H1 (cell line): ENCODE measurements at regions not wholly inside any gene's neighbourhood (a gene's known extent, or its start where the extent isn't known, plus 50 kb on each side); places are given as distances from the start of the nearest gene placed in this dataset.

ENCODE experiments used
- BCL11A ChIP-seq, 2 experiments: IDR thresholded peaks; one replicate each; pipeline ENCODE4 v1.6.1; 2011; ENCODE audit warnings: low read depth in 2 of 2, low read length in 2 of 2, mild to moderate bottlenecking in 2 of 2
- BRCA1 ChIP-seq: IDR thresholded peaks from 2 replicates; pipeline ENCODE4 v1.6.1; 2012; ENCODE audit warnings: low read depth, low read length, improper control_type of control experiment
- CHD7 ChIP-seq: fragments of 300-600 bp; sonication (generic); IDR thresholded peaks from 2 replicates; pipeline ENCODE4 v1.7.1; 2012; ENCODE audit warnings: low read length, moderate library complexity, mild to moderate bottlenecking, inconsistent platforms; ENCODE audit not compliant: insufficient replicate concordance
- EGR1 ChIP-seq: IDR thresholded peaks from 2 replicates; pipeline ENCODE4 v1.6.1; 2011; ENCODE audit warnings: low read depth, low read length, borderline replicate concordance
- MAX ChIP-seq: IDR thresholded peaks from 2 replicates; pipeline ENCODE4 v1.6.1; 2012; ENCODE audit warnings: inconsistent platforms
- POU5F1 ChIP-seq: IDR thresholded peaks from 2 replicates; pipeline ENCODE4 v1.6.1; 2011; ENCODE audit warnings: low read depth, mild to moderate bottlenecking, low read length, moderate library complexity
- RBBP5 ChIP-seq: IDR thresholded peaks from 2 replicates; pipeline ENCODE4 v1.7.1; 2012; ENCODE audit warnings: low read depth, mild to moderate bottlenecking, inconsistent platforms, low read length, moderate library complexity, borderline replicate concordance
- RNF2 ChIP-seq: fragments of 200-900, 300-1000 bp; sonication (generic); IDR thresholded peaks from 2 replicates; pipeline ENCODE4 v1.7.1; 2016; ENCODE audit warnings: borderline replicate concordance, low read depth, mild to moderate bottlenecking, antibody characterized with exemption, low read length; ENCODE audit not compliant: poor library complexity, severe bottlenecking; ENCODE audit errors: missing control alignments
- SIN3A ChIP-seq, 2 experiments: IDR thresholded peaks in 1 of 2; conservative IDR thresholded peaks in 1 of 2; 2 replicates each; pipeline ENCODE4 v1.6.1; 2011 to 2012; ENCODE audit warnings: low read length in 2 of 2, improper control_type of control experiment in 1 of 2, low read depth in 1 of 2, mild to moderate bottlenecking in 1 of 2
- SIX5 ChIP-seq: IDR thresholded peaks from 2 replicates; pipeline ENCODE4 v1.6.1; 2011; ENCODE audit warnings: mild to moderate bottlenecking, low read depth, low read length
- SP2 ChIP-seq: IDR thresholded peaks from 2 replicates; pipeline ENCODE4 v1.6.1; 2012; ENCODE audit warnings: mild to moderate bottlenecking, low read length, inconsistent platforms
- TAF1 ChIP-seq: IDR thresholded peaks from 2 replicates; pipeline ENCODE4 v1.6.1; 2011; ENCODE audit warnings: mild to moderate bottlenecking, low read depth, low read length

GRCh38 chr17:79353548-79353947 lies 257.3 kb downstream of the RBFOX3 start (continued):
- TF ChIP-seq CHD7 (no peak), RNF2 (no peak), EGR1 (no peak), MAX (no peak), SIX5 (no peak), TAF1 (no peak), BCL11A (IDR thresholded peaks at IDR 0.05; ENCODE audit: low read depth in 2 of 2, low read length in 2 of 2) (no peak), SIN3A (conservative IDR thresholded peaks at IDR 0.05 in 1 of 2, IDR thresholded peaks at IDR 0.05 in 1 of 2; ENCODE audit: low read depth in 1 of 2, low read length in 2 of 2) (no peak), SP2 (no peak), POU5F1 (no peak), RBBP5 (no peak), BRCA1 (no peak)
